ENCODE measurements at regions not wholly inside any gene's neighbourhood (a gene's known extent, or its start where the extent isn't known, plus 50 kb on each side); places are given as distances from the start of the nearest gene placed in this dataset.

DNA sequence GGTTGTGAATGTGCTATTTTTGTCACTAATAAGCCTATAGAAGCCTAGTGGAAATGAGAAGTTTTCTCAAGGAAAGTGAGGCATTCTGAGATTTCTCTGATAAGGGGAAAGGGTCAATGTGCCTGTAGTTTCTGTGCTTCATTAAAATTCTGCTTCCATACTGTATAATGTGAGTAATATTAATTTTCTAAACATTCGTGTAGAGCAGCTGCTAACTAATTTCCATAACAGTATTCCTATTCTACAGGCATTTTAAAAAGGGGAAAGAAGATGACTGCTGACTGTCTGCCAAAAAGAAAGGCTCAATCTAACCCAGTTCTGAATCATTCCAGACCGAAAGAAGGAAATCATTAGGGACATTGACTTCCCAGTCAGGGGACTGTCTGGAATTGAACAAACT lies 293.3 kb upstream of the TMPO start:
- intact Hi-C loops (cut with DNase I) = no loop called here
- no peak for DNase-seq (ENCODE audit: low spot score)

DNA sequence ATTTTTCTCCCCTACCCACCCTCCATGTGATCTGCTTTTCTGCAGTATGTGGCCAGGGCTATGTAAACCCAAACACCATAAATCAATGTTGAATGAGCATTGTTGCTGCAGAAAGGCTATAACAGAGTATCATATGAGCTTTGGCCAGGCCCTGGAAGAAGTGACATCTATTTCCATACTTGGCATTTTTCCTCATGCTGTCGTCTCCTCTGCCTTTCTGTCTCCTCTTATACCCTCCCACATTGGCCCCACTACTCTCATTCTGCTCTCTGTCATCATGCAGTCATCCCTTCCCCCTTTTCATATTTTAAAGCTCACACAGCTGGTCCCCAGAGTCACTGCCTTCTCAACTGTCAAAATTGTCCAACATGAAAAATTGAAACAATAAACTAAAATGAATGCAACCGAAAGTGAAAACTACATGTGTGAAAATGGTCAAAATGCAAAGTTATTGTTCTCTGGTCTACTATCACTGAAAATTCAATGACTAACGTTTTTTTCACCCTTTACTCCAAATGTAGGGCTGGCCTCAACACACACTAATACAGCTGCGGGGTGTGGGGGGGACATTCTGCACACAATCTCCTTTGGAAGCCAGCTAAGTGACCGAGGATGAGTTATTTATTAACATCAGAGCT lies 290.7 kb upstream of the TMPO start:
- DNase-seq (ENCODE audit: low spot score) = no peak
- intact Hi-C loops (cut with DNase I) = no loop called here

DNA sequence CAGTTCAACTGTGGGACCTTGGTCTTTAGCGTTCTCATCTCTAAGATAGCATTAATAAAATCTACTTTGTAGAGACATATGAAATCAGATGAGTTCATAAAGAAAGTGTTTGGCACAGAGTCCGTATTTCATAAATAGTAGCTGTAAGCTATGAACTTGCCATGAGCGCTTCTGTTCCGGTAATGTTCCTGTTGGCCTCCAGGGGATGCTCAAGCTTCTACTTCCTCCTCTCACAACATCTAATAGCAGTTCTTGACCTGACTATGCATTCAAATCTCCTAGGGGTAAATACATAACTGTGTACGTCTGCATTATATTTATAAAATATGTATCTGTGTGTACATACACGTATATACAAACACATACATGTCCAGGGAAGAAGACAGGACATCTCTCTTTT lies 288.2 kb upstream of the TMPO start:
- intact Hi-C loops (cut with DNase I) = no loop called here

DNA sequence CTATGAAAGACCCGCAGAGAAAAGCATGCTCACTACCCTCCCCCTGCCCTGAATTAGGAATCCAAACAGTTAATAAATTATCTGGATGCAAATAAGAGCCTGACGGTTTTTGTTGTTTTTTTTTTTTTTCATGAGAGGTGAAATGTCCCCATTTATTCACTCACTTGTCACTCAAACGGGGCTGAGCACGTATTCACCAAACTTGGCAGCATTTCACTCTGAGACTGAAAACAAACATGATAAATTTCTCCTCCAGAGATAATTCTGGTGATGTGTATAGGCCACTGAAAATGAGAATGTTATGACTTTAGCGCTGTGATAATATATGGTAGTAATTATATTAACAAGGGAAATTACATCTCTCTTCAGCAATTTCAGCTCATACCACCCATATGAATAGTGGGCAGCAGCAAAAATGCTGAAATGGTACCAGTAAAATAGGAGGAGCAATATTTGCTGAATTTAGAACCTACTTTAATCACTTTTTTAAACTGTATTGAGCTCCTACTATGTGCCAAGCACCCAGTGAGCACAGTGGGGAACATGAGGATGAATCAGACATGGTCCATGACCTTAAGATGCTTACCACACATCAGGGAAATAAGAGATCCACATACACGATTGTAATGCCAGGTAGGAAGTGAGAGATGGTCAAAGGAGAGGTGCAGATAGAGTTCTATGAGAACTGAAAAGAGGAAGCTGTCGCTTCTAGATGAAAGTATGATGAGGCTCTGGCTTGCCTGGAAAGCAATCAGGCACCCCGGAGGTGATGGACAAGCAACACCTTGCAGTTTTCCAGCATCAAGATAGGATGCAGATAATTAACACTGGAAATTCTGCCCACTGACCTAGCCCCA lies 286.5 kb upstream of the TMPO start:
- no peak for DNase-seq (ENCODE audit: low spot score)
- intact Hi-C loops (cut with DNase I) = no loop called here

More for the DNA sequence above, 288.2 kb upstream of the TMPO start:
- no peak for DNase-seq (ENCODE audit: low spot score)

DNA sequence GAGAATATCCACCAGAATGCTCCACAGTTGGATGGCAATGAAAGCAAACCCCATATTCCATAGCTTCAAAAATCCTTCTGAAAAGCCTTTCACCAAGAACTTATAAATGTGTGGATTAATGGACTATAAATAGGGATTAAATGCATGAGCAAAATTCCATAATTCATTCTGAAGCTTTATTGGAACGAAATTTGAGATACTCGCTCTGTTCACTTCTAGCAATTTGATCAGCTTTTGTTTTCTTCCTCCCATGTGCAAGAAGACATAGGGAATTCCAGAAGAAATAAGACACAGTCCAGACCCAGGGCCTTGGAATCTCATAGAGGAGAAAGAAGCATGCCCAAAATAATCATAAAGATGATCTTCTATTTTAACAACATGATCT lies 285.9 kb upstream of the TMPO start:
- no peak for DNase-seq (ENCODE audit: low spot score)
- intact Hi-C loops (cut with DNase I) = no loop called here

DNA sequence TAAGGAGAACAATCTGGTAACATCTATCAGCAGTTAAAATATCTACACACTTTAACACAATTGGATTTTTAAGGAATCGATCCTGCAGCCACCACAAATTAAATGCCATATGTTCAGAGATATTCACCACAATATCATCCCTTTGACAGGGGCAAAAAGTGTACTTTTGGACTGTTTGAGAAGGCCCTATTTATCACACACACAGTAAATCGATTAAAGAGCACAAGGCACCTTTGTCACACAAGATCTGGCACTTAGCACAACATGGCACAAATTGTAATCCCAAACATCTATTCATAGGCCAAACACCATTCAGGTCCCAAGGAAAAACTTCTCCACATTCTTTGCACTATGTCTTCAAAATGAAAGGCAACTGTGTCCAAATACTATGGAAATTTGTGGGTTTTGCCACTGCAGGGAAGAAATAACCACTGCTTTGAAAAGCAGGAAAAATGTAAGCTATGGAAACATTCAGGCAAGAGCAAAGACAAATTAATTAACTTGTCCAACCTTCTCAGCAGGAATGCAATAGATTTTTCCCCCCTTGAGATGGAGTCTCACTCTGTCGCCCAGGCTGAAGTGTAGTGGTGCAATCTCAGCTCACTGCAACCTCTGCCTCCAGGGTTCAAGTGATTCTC lies 282.5 kb upstream of the TMPO start:
- no peak for DNase-seq (ENCODE audit: low spot score)
- intact Hi-C loops (cut with DNase I) = no loop called here

DNA sequence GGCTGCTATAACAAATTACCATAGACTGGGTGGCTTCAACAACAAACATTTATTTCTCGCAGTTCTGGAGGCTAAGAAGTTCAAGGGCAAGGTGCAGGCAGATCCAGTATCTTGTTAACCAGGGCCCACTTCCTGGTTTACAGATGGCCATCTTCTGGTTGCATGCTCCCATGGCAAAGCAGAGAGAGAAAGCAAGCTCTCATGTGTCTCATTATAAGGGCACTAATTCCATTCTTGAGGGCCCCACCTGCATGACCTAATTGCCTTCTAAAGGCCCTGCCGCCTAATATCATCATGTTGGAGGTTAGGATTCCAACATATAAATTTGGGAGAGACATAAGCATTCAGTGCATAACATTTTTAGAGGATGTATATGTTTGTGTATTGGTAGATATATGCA lies 280.1 kb upstream of the TMPO start:
- DNase-seq (ENCODE audit: low spot score) = no peak
- intact Hi-C loops (cut with DNase I) = no loop called here

DNA sequence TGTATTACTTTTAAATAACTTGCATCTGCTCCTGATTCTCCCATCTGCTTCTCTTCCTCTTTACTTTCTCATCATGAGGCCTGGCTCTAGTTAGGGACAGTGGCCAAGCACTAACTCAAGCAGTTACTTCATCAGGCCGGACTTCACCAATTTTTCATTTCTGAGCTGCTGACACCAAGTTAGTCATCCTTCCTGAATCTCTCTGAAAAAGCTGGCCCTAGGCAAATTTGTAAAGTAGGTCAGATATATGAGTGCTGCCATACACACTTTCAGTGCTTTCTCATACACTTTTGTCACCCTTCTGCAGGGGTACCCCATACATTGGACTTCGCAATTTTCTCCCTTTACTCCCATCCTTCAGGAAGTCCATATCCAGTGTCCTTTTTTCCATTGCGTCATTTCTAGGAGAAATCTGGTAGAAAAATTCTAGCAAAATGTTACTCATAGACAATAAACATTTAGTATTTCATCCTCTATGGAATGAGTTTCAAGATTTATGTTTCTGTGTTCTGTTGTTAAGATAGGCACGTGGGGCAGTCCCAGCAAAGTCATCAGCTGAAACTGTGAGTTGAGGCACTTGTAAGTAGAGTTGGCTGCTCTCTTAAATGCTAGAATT lies 276.8 kb upstream of the TMPO start:
- no peak for DNase-seq (ENCODE audit: low spot score)
- intact Hi-C loops (cut with DNase I) = no loop called here

DNA sequence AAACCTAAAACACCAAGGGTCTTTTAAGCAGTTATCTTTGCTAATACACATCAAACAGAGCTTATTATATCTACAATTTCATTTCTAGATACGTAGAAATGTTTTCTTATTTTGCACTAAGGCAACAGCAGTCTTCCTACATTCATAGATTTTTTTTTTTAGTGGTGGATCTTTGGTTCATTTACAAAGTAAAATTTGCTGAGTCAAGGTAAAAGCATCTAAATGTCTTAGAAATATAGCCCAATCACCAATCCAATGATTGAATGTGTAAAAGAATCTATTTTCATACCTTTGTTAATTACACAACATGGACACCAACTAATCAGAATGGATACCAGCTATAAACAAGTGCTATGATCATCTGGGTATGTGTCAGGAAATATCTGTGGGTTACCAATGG lies 272.2 kb upstream of the TMPO start:
- DNase-seq (ENCODE audit: low spot score) = no peak
- intact Hi-C loops (cut with DNase I) = no loop called here

DNA sequence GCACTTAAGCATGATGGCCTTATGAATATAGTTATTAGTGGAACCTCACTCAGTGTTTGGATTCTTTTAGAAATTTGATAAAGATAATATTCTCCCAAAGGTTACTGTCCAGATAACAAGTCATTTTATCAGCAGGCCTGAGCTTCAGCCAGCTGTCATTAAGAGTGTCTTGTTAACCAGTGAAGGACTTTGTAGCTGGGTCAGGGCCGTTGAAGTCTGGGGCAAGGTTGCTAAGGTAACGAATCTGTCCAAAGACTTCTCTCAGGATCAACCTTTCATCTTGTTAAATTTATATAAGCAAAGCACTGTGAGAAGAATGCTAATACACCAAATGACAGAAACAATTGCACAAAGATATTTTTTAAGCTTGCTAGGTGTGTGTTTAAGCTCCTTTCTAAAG lies 271.3 kb upstream of the TMPO start:
- DNase-seq (ENCODE audit: low spot score) = no peak
- intact Hi-C loops (cut with DNase I) = no loop called here

DNA sequence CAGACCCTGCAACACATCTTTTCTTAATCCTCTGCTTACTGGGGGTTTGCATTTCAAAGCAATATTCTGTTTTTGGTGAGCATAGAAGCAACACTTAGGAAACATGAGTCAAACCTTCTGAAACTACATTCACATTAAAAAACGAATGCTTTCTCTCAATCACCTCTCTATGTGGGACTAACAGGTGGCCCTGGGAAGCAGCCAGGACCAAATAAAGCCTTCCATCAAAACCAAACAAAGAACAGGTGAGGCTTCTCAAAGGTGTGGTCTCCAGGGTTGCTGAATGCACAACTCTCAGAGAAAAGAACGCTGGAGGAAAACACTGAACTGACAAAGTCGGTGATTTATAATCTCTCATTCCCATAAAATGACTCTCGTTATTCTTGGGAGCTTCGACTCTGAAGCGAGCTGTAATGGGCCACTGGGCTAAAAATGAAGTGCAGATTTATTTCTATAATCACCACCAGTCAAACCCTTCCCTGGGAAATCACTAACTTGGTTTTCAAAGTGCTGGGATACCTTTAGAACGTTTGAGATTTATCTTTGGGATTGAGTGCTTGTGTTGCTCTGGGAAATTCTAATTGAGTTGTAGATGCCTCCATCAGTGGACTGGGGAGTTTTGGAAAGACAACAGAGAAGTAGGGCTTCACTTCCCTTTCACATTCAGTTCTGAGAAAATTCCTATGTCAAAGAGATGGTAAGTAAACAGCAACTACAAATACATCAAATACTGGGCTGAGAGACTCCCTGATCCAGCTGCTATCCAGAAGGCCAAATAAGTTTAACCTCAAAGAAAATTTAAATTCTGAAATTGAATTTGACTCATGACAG lies 262.0 kb upstream of the TMPO start:
- DNase-seq (ENCODE audit: low spot score) = no peak
- intact Hi-C loops (cut with DNase I) = no loop called here

DNA sequence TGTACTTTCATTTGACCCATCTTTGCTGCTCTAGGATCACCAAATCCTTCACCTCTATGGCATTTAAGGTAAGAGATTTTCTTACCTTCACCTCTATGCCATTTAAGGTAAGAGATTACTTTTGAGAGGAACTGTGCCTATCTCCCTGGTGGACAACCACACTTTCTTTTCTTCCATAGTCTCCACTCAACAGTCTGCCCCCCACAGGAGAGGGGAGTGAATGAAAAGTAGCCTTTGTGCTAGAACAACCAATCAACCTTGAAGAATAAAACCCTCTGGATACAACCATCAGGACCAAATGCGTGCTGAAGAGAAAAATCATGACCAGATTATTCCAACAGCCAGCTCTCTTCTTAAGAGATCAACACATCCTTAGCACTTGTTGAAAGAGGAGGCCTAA lies 258.6 kb upstream of the TMPO start:
- no peak for DNase-seq (ENCODE audit: low spot score)
- intact Hi-C loops (cut with DNase I) = no loop called here

DNA sequence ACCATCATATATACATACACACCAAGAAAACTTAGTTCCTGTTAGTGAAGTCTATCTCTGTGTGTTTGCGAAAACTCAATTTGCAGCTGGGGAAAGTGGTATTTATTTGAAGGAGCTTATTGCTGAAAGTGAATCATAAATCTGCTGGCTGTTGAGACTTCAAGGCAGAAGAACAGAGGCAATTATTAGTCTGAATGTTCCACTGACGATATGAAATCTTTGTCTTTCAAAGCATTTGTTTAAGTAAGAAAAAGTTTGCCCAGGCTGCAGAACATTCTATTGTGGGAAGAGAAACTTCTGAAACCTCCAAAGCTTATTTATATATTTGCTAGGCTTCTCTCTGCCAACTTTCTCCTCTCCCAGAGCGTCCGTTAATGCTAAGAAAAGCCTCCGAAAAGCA lies 255.7 kb upstream of the TMPO start:
- intact Hi-C loops (cut with DNase I) = no loop called here
- no peak for DNase-seq (ENCODE audit: low spot score)

DNA sequence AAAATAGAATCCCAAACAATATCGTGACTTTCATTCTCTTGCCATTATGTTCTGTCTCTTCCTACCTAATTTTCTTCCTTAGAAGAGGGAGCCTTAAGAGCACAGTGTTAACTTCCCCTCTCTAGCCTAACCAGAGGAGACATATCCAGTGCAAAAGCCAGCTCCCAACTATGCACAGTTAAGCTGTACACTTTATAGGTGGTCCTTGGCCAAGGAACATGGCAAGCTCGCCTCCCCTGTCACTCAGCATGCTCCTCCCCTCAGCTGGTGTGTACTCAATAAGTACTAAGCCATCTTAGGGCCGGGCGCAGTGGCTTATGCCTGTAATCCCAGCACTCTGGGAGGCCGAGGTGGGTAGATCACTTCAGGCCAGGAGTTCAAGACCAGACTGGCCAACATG lies 255.1 kb upstream of the TMPO start:
- DNase-seq (ENCODE audit: low spot score) = no peak
- intact Hi-C loops (cut with DNase I) = no loop called here

DNA sequence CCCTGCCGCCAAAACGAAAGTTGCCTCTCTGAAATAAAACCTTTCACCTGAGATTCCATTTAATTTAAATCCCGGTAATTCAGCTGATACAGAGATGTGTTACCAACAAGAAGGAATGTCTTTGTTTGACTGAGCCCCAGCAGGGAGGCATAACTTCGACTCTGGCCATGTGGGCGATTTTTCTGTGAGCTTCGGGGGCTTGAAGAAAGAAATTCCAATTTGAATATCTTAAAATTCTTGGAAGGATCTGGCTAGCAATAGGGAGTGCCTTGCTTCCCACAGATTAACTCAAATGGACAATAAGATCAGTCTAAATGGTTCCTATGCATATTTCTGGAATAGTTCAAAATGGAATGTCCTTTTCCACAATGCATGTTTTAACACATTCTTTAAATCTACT lies 252.5 kb upstream of the TMPO start:
- intact Hi-C loops (cut with DNase I) = no loop called here

DNA sequence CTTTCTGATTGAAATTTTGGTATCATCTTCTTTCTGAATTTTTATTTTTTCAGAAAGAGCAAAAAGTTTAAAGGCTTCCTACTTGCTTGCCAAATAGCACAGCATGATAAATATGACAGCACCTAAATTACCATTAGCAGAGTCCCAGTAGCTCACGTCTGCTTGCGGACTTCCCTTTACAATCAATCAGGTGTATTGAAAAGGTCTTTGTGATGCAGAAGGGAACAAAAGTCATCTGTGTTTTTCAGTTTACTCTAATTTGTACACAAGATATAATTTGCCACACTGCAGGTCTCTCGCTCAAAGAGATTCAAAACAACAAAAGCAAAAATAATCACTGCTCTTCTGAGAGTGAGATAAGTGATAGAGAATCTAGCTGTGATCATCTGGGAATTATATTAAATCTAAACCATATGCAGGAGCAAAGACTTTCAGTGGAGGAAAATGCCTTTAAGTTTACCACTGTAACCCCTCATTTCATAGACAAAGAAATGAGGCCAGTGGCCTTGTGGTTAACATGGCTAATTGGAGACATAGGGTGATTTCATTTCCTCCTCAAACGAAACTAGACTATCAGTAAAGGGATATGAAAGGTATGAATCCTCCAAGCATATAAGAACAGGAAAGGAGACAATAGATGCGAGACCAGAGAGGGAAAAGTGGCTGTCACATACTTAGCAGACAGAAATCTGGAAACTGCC lies 240.8 kb upstream of the TMPO start:
- DNase-seq (ENCODE audit: low spot score) = no peak
- intact Hi-C loops (cut with DNase I) = no loop called here

More for the DNA sequence above, 252.5 kb upstream of the TMPO start:
- DNase-seq (ENCODE audit: low spot score) = no peak

DNA sequence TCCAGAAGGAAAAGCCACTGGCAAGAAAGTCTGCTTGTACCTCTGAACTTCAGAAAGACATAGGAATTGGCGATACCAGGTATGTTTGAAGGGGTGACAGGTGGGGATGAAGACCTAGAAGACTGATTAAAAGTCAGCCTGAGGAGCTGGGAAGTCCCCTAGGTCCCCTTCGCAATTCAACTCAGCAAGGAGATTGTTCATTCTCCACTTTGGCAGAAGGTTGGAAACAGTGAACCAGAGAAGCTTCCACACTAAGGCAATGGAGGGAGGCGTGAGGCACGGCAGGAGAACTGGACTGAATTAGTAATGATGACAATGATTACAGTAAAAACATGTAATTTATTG lies 240.3 kb upstream of the TMPO start:
- intact Hi-C loops (cut with DNase I) = no loop called here
- DNase-seq (ENCODE audit: low spot score) = no peak

DNA sequence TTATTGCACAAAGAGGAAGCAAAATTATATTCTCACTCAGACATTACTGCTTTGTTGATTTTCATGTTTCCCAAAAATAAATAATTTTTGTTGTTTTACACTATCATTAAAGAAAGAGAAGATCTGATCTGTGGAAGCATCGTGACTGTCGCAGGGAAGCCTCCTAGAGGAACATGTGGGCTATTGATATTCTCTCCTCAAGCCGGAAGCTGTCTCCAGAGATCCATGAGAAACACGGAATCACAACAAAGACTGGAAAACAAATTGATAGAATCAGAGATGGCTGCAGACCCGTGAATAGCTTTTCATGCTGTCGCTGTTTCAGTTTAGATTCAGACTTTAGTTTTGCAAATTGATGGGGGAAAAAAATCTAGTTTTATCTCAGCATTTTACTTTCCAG lies 235.2 kb upstream of the TMPO start:
- DNase-seq (ENCODE audit: low spot score) = no peak
- intact Hi-C loops (cut with DNase I) = no loop called here

DNA sequence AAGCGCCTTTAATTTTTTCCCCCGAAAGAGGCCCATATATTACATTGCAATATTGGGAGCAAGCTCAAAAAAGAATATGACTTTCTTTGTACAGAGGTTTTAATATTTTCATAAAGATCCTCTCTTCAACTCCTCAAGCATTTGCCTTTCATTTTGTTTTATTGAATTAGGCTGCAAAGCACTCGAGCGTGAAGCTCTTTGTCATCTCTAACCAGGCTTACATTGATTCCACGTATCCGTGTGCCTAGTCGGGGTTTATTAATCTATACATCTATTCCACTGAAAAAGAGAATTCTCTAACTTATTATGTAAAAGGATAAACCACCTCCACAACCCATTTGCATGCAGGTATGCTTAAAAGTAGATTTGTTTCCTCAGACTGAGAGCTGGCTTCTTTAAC lies 234.8 kb upstream of the TMPO start:
- no peak for DNase-seq (ENCODE audit: low spot score)

More for the DNA sequence above, 234.8 kb upstream of the TMPO start:
- intact Hi-C loops (cut with DNase I) = no loop called here
